Stimulated activated CD4-positive, alpha-beta T cell treated with anti-CD3 and anti-CD28 coated beads, Interleukin-1b, Interleukin-23, amount 100 ng/mL, for 48 hours (primary cell): ENCODE measurements at regions not wholly inside any gene's neighbourhood (a gene's known extent, or its start where the extent isn't known, plus 50 kb on each side); places are given as distances from the start of the nearest gene placed in this dataset.

Experiments
- DNase-seq: peaks from one replicate; pipeline ENCODE4 v3.0.0-alpha.2; 2020

GRCh38 chr13:59441596-59442280 is 722.0 kb downstream of the DIAPH3 start:
- DNase-seq = no peak

GRCh38 chr13:59442461-59442860 is 721.3 kb downstream of the DIAPH3 start:
- DNase-seq = no peak

DNA sequence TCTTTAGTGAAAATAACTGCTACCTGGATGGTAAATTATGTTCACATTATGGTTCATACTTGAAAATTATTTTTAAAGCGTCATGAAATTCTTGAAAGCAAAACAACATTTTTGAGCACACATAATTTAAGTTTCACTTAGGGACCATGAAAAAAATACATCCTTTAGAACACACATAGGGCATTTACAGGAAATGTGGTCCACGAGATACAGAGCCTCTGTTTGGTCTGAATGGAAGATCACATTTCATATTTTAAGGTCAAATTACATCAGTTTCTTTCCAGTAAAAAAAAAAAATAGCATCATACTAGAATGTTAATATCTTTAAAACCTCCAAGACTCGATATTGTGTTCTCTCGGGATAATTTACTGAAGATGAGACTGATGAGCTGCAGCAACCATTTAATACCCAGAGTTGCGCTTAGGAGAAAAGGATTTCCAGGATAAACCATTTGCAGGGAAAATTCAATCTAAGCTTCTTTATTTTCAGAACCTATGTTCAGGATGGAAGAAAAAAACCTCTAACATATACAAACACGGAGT is 720.7 kb downstream of the DIAPH3 start:
- no peak for DNase-seq

DNA sequence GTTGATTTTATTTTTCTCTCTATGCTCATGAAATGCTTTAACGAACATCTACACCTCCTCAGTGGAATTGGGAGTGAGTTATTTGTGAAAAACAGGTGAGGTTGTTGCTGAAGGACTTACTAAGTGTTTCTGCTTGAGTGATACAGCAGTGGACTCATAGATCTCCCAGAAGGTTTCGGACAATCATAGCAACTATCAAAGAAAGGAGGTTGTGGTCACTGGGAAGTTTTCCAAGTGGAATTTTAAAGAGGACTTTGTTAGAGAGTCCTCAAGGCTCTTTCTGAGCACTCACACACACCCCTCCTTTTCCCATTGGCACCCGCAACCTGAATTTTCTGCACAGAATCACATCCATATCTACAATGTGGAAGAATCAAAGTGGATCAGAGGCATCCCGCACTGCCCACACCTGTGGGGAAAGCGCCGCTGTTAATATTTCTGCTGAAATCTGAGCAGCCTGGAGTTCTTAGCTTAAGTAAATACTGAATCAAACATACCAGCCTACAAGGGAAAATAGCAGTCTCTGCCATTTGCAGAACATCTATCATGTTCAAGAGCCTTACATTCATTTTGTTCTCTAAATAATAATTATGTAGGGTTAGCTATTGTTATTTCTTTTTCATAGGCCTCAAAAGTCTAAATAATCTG is 719.4 kb downstream of the DIAPH3 start:
- DNase-seq = no peak

GRCh38 chr13:59445812-59446211 is 717.9 kb downstream of the DIAPH3 start:
- DNase-seq = no peak

DNA sequence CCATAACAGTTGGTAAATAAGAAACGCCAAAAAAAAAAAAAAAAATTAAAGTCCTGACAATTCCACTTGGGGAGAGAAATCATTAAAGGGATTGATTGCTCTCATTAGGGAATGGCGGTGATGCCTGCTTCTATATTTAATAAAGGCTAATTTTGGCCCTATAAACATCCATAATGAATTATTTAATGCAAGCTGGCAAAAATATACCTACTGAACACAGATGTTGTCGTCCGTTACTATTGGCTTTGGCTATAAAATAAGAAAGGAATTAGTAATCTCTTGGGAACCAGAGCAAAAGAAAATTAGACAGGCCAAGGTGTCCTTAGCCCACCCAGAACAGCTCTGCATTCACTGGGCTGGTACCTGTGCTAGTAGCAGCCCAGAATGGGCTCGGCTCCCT is 717.3 kb downstream of the DIAPH3 start:
- no peak for DNase-seq

DNA sequence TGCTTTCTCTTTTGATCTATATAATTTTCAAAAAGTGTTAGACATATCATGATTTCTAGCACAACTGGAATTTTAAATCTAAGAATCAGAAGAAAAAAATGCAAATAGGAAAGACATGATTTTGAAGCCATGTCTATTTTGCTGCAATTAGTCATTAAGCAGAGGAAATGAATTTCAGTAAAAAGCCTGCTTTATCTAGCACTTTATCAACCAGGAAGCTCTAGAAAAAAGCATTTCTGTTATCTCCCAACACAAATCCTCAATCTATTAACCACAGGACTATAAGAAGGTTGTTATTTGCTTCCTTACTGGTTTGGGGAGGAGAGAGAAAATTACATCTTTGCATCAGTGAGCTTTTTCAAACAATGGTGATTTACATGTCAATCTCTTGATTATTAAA is 716.7 kb downstream of the DIAPH3 start:
- no peak for DNase-seq

DNA sequence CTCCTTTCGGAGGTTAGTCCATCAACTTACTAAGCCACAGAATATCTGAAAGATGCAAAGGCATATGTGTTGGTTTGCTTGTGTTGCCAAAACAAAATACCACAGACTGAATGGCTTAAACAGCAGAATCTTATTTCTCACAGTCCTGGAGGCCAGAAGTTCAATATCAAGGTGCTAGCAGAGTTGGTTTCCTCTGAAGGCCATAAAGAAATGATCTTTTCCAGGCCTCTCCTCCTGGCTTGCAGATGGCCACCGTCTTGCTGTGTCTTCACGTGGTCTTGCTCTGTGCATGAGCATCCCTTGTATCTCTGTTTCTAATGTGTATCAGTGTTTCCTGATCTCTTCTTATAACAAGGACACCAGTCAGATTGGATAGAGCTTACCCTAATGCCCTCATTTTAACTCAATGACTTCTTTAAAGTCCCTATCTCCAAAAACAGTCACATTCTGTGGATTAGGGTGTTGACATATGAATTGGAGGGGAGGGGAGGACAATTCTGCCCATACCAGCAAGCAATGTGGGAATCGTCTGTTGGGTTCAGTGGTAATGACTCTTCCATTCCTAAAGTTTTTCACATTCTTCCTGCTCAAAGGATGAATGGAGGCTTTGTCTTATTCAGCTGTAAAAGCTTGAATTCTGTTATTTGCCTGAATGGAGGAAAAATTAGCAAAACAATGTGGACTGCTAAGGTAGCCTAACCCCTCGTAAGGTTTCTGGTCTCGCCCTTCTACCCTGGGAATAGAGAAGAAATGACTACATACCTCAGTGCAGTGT is 715.7 kb downstream of the DIAPH3 start:
- no peak for DNase-seq

DNA sequence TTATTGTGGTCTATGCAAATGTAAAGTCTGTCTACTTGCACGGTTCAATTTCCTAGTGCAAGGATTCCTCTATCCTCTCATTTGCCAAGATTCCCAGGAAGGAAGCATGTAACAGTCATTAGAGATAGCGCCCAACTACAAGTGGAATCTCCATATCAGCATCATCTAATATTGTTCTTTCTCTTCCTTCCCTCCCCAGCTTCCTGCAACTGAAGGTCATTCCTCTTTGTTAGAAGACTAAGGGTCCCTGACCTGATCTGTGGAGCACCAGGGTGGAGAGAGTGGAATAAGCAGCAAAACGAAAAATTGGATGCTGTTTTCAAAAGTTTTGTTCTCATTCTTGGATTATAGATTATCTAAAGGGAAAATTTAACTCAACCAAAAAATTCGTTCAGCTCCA is 714.0 kb downstream of the DIAPH3 start:
- no peak for DNase-seq

GRCh38 chr13:59450229-59450628 is 713.5 kb downstream of the DIAPH3 start:
- DNase-seq = no peak

GRCh38 chr13:59451236-59451635 is 712.5 kb downstream of the DIAPH3 start:
- DNase-seq = no peak

- no peak for DNase-seq
These were observed 711.4 kb downstream of the DIAPH3 start for GRCh38 chr13:59452189-59452890.

- no peak for DNase-seq
These were observed 704.7 kb downstream of the DIAPH3 start for GRCh38 chr13:59458908-59459579.

- no peak for DNase-seq
These were observed 703.8 kb downstream of the DIAPH3 start for GRCh38 chr13:59459972-59460371.

- no peak for DNase-seq
These were observed 702.3 kb downstream of the DIAPH3 start for GRCh38 chr13:59461411-59461810.

GRCh38 chr13:59463023-59463422 is 700.7 kb downstream of the DIAPH3 start:
- no peak for DNase-seq

- DNase-seq = no peak
These were observed 698.8 kb downstream of the DIAPH3 start for GRCh38 chr13:59464926-59465325.

GRCh38 chr13:59468396-59468795 is 695.3 kb downstream of the DIAPH3 start:
- DNase-seq = no peak

DNA sequence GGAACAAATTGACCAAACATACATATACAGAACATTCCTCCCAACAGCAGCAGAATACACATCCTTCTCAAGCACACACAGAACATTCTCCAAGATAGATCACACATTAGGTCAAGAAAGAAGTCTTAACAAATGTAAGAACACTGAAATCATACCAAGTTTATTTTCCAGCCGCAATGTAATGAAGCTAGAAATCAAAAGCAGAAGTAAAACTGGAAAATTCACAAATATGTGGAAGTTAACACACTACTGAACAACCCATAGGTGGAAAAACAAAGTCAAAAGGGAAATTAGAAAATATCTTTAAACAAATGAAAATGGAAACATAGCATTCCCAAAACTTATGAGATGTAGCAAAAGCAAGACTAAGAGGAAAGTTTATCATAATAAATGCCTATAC is 692.6 kb downstream of the DIAPH3 start:
- DNase-seq = no peak

GRCh38 chr13:59472134-59472533 is 691.6 kb downstream of the DIAPH3 start:
- no peak for DNase-seq

- no peak for DNase-seq
These were observed 689.0 kb downstream of the DIAPH3 start for GRCh38 chr13:59474696-59475095.

- no peak for DNase-seq
These were observed 687.8 kb downstream of the DIAPH3 start for GRCh38 chr13:59475911-59476310.

DNA sequence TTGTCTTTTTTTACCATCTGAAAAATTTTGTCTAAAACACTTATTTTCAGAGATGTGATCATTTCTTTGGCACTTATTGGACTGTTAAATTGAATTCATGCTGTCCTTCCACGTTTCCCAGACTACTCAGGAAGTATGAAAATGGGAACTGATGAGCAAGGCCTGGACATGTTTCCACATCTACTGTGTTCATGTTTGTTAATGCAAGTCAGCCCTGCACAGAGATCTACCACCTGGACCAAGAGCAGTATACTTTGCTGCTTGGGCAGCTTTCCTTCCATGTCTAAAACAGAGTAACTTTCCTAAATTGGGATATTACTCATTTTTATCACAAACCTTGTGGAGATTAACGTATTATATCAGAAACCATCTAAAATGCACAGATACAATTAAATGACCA is 687.4 kb downstream of the DIAPH3 start:
- DNase-seq = no peak
